Astrocyte of the spinal cord (primary cell): ENCODE measurements at regions not wholly inside any gene's neighbourhood (a gene's known extent, or its start where the extent isn't known, plus 50 kb on each side); places are given as distances from the start of the nearest gene placed in this dataset.

Experiments used
- DNase-seq: peaks from one replicate; pipeline ENCODE4 v3.0.0; 2011; ENCODE audit warnings: low read depth, low spot score
- H3K4me3 ChIP-seq: 2 replicates; pipeline ENCODE4 v1.5.1; 2011; ENCODE audit warnings: low read depth, mild to moderate bottlenecking, low read length, moderate library complexity
- CTCF ChIP-seq: IDR thresholded peaks from 2 replicates; pipeline ENCODE4 v1.5.1; 2012; ENCODE audit warnings: low read depth, mild to moderate bottlenecking, low read length, inconsistent platforms
- in situ Hi-C: cut with HindIII; loops from 2 replicates; pipeline ENCODE4 v1.10.0; 2017; ENCODE audit warnings: low sequenced_read_pairs

- DNase-seq, result no peak
- H3K4me3 ChIP-seq, result no peak overlapping the region
- in situ Hi-C loops, result no loop called here
- TF ChIP-seq CTCF, result no peak
These were observed 408.5 kb upstream of the AGTR1 start for GRCh38 chr3:148289159-148289558.

GRCh38 chr3:148297013-148297412 lies 400.7 kb upstream of the AGTR1 start:
- TF ChIP-seq CTCF, result no peak
- in situ Hi-C loops, result no loop called here
- H3K4me3 ChIP-seq, result no peak overlapping the region
- no peak for DNase-seq

GRCh38 chr3:148307443-148307843 lies 390.3 kb upstream of the AGTR1 start:
- H3K4me3 ChIP-seq, result no peak overlapping the region
- no peak for TF ChIP-seq CTCF
- no peak for DNase-seq
- in situ Hi-C loops, result no loop called here

- peak; percentile 86 for TF ChIP-seq CTCF
- in situ Hi-C loops, result no loop called here
- peak; percentile 54 for DNase-seq
- H3K4me3 ChIP-seq, result no peak overlapping the region
These were observed 388.2 kb upstream of the AGTR1 start for GRCh38 chr3:148309390-148310035.

- TF ChIP-seq CTCF, result no peak
- DNase-seq, result no peak
- H3K4me3 ChIP-seq, result no peak overlapping the region
- in situ Hi-C loops, result no loop called here
These were observed 381.9 kb upstream of the AGTR1 start for GRCh38 chr3:148315756-148316155.

GRCh38 chr3:148318240-148318639 lies 379.5 kb upstream of the AGTR1 start:
- no peak for TF ChIP-seq CTCF
- in situ Hi-C loops, result no loop called here
- DNase-seq, result no peak
- no peak overlapping the region for H3K4me3 ChIP-seq
